K562 (cell line): ENCODE measurements at regions not wholly inside any gene's neighbourhood (a gene's known extent, or its start where the extent isn't known, plus 50 kb on each side); places are given as distances from the start of the nearest gene placed in this dataset.
"Not testable (repeated sequence)": the region's sequence is repeated elsewhere in the genome, so short reads cannot be mapped to it uniquely, and the experiment has no call there.

Experiments
- ARID3A ChIP-seq: IDR thresholded peaks from 2 replicates; pipeline ENCODE4 v1.6.1; 2012; ENCODE audit warnings: low read depth, low read length, improper control_type of control experiment, borderline replicate concordance
- HMG20A ChIP-seq: fragments of 450-650 bp; formaldehyde crosslinking; conservative IDR thresholded peaks from 2 replicates; pipeline ENCODE4 v1.4.0; 2020; ENCODE audit warnings: mild to moderate bottlenecking, mixed read lengths
- RAD21 ChIP-seq, 2 experiments: fragments of 250-450 bp in 1 of 2; fragments of 450-650 bp in 1 of 2; sonication (Bioruptor Pico) in 1 of 2; formaldehyde crosslinking in 1 of 2; IDR thresholded peaks in 1 of 2; conservative IDR thresholded peaks in 1 of 2; 2 replicates each; pipeline versions ENCODE4 v1.4.0 to v1.8.0; 2020 to 2022; ENCODE audit warnings: mild to moderate bottlenecking in 2 of 2, moderate library complexity in 1 of 2
- SMARCC2 ChIP-seq: fragments of 450-650 bp; IDR thresholded peaks from 2 replicates; pipeline ENCODE4 v1.6.1; 2017; ENCODE audit warnings: antibody characterized with exemption, moderate library complexity, mild to moderate bottlenecking, low read depth
- TARDBP ChIP-seq: fragments of 450-650 bp; IDR thresholded peaks from 2 replicates; pipeline ENCODE4 v1.6.1; 2016
- XRCC5 ChIP-seq: fragments of 200-400 bp; formaldehyde crosslinking; IDR thresholded peaks from 2 replicates; pipeline ENCODE4 v1.6.1; 2017; ENCODE audit warnings: low read depth, mild to moderate bottlenecking, low read length
- ZSCAN29 ChIP-seq: fragments of 450-650 bp; IDR thresholded peaks from 2 replicates; pipeline ENCODE4 v1.6.1; 2017
- TF ChIP-seq, protein P1 (sequence below): fragments of 450-650 bp; IDR thresholded peaks from 2 replicates; pipeline ENCODE4 v1.7.1; 2018; ENCODE audit warnings: mild to moderate bottlenecking, low read depth; ENCODE audit not compliant: partially characterized antibody
- TF ChIP-seq, protein P2 (sequence below): sonication (generic); formaldehyde crosslinking; IDR thresholded peaks from 2 replicates; pipeline ENCODE4 v1.9.0; 2022; ENCODE audit warnings: mild to moderate bottlenecking, missing genetic modification reagents

DNA sequence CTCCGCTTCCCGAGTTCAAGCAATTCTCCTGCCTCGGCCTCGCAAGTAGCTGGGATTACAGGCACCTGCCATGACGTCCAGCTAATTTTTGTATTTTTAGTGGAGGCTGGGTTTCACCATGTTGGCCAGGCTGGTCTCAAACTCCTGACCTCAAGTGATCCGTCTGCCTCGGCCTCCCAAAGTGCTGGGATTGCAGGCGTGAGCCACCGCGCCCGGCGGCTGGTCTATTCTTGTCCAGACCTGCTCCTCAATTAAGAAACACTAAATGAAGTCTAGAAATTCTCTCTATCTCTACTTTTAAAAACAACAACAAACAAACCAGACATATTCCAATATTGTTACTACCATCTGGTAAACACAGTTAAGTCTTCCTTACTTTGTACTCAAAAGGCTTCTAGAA, 68.1 kb upstream of the LIFR start:
- not testable (repeated sequence) for TF ChIP-seq RAD21 (CRISPR knock-in tag; conservative IDR thresholded peaks at IDR 0.05 in 1 of 2, IDR thresholded peaks at IDR 0.05 in 1 of 2); ZSCAN29; XRCC5; HMG20A (CRISPR knock-in tag); ARID3A; TARDBP; SMARCC2
- TF ChIP-seq, protein P1, sequence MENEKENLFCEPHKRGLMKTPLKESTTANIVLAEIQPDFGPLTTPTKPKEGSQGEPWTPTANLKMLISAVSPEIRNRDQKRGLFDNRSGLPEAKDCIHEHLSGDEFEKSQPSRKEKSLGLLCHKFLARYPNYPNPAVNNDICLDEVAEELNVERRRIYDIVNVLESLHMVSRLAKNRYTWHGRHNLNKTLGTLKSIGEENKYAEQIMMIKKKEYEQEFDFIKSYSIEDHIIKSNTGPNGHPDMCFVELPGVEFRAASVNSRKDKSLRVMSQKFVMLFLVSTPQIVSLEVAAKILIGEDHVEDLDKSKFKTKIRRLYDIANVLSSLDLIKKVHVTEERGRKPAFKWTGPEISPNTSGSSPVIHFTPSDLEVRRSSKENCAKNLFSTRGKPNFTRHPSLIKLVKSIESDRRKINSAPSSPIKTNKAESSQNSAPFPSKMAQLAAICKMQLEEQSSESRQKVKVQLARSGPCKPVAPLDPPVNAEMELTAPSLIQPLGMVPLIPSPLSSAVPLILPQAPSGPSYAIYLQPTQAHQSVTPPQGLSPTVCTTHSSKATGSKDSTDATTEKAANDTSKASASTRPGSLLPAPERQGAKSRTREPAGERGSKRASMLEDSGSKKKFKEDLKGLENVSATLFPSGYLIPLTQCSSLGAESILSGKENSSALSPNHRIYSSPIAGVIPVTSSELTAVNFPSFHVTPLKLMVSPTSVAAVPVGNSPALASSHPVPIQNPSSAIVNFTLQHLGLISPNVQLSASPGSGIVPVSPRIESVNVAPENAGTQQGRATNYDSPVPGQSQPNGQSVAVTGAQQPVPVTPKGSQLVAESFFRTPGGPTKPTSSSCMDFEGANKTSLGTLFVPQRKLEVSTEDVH = not testable (repeated sequence)
- TF ChIP-seq, protein P2, sequence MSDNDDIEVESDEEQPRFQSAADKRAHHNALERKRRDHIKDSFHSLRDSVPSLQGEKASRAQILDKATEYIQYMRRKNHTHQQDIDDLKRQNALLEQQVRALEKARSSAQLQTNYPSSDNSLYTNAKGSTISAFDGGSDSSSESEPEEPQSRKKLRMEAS (CRISPR knock-in tag) = not testable (repeated sequence)
